ENCODE measurements at regions not wholly inside any gene's neighbourhood (a gene's known extent, or its start where the extent isn't known, plus 50 kb on each side); places are given as distances from the start of the nearest gene placed in this dataset.

- no peak for DNase-seq
Measured at GRCh38 chr1:2890221-2890850, 88.8 kb upstream of the TTC34 start.

GRCh38 chr1:2891923-2892448 lies 90.5 kb upstream of the TTC34 start:
- no peak for DNase-seq

- no peak for DNase-seq
Measured at GRCh38 chr1:2893473-2894120, 92.1 kb upstream of the TTC34 start.

GRCh38 chr1:2894381-2895041 lies 93.0 kb upstream of the TTC34 start:
- peak; percentile 87 for DNase-seq

GRCh38 chr1:2896824-2897223 lies 95.3 kb upstream of the TTC34 start:
- DNase-seq = no peak

GRCh38 chr1:2903226-2903625 lies 101.7 kb upstream of the TTC34 start:
- DNase-seq = no peak

GRCh38 chr1:2904191-2904590 lies 102.7 kb upstream of the TTC34 start:
- no peak for DNase-seq

GRCh38 chr1:2905356-2905755 lies 103.9 kb upstream of the TTC34 start:
- DNase-seq = no peak

- no peak for DNase-seq
Measured at GRCh38 chr1:2906085-2906484, 104.6 kb upstream of the TTC34 start.

GRCh38 chr1:2906620-2907019 lies 105.1 kb upstream of the TTC34 start:
- DNase-seq = no peak

- DNase-seq = no peak
Measured at GRCh38 chr1:2907051-2907450, 105.6 kb upstream of the TTC34 start.

GRCh38 chr1:2908081-2908480 lies 106.6 kb upstream of the TTC34 start:
- DNase-seq = no peak

- no peak for DNase-seq
Measured at GRCh38 chr1:2908561-2908960, 107.1 kb upstream of the TTC34 start.

- no peak for DNase-seq
Measured at GRCh38 chr1:2909797-2910196, 108.3 kb upstream of the TTC34 start.

- DNase-seq = no peak
Measured at GRCh38 chr1:2910211-2910610, 108.7 kb upstream of the TTC34 start.

- peak; percentile 66 for DNase-seq
Measured at GRCh38 chr1:2911421-2912178, 109.7 kb upstream of the ACTRT2 start.

GRCh38 chr1:2912424-2913061 lies 108.7 kb upstream of the ACTRT2 start:
- no peak for DNase-seq

GRCh38 chr1:2913091-2913490 lies 108.2 kb upstream of the ACTRT2 start:
- DNase-seq = no peak

GRCh38 chr1:2914702-2915101 lies 106.6 kb upstream of the ACTRT2 start:
- no peak for DNase-seq

- DNase-seq = no peak
Measured at GRCh38 chr1:2916153-2916552, 105.1 kb upstream of the ACTRT2 start.

- no peak for DNase-seq
Measured at GRCh38 chr1:2916706-2917105, 104.6 kb upstream of the ACTRT2 start.

GRCh38 chr1:2917284-2917683 lies 104.0 kb upstream of the ACTRT2 start:
- DNase-seq = no peak

- DNase-seq = no peak
Measured at GRCh38 chr1:2918441-2918840, 102.8 kb upstream of the ACTRT2 start.

Data from RPMI8226 (cell line).